HG02610 (cell line): ENCODE measurements at regions not wholly inside any gene's neighbourhood (a gene's known extent, or its start where the extent isn't known, plus 50 kb on each side); places are given as distances from the start of the nearest gene placed in this dataset.

Experiments
- ATAC-seq: cut with Tn5 transposase; IDR thresholded peaks from one replicate; pipeline ENCODE4 v1.9.1; 2021; ENCODE audit warnings: mild to moderate bottlenecking, moderate library complexity; ENCODE audit not compliant: unreplicated experiment

GRCh38 chr11:90822996-90823395 lies 600.1 kb upstream of the CHORDC1 start:
- ATAC-seq, result no peak

GRCh38 chr11:90818196-90818745 lies 595.4 kb upstream of the CHORDC1 start:
- no peak for ATAC-seq

DNA sequence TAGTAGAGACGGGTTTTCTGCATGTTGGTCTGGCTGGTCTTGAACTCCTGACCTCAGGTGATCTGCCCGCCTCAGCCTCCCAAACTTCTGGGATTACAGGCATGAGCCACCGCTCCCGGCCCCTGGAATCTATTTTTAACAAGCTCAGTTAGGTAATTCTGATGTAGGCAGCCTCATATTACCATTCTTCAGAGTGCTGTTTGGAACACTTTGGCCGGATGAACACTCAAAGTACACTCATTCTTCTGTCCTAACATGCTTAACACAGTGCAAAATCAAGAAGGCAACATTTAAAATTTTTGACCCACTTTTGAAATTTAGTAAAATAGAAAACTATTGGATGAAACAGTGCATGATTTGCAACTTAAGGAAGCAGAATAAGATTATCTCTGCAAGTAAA lies 586.7 kb upstream of the CHORDC1 start:
- ATAC-seq, result no peak

- ATAC-seq, result no peak
These were observed 582.3 kb upstream of the CHORDC1 start for GRCh38 chr11:90805172-90805571.

DNA sequence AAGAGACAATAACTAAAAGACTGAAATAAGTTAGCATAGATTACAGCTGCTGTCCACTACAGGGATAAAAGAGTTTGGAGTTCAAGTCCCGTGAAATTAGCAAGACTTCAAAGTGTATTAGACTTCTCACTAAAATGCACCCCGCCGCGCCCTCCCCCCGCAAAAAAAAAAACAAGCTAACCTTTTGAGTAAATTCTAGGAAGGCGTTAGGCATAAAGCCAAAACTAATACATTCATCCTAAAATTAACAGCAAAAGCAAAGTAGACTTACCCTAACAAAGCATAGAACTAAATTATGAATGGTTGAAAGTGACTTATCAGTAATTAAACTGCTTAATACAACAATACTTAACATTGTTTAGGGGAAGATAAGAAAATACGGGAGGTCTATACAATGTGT lies 581.0 kb upstream of the CHORDC1 start:
- no peak for ATAC-seq

DNA sequence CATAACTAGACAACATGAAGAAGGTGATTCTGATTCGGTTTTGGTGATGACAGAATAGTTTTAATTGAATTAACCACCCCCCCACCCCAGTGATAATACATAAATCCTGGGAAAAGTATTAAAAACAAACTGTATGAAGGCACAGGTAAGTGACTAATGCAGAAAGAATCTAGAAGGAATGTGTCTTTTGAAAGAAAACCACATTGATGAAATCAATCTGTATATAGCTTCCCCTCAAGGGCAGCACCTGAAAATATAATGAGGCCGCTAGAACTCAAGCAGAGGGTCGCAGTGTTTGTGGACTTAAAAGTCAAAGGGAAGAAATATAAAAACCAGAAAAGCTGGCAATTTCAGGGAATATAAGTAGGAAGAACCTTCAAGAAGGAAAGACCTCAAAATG lies 580.5 kb upstream of the CHORDC1 start:
- no peak for ATAC-seq

- no peak for ATAC-seq
These were observed 575.9 kb upstream of the CHORDC1 start for GRCh38 chr11:90798769-90799168.

GRCh38 chr11:90795746-90796145 lies 572.9 kb upstream of the CHORDC1 start:
- no peak for ATAC-seq

- ATAC-seq, result no peak
These were observed 566.1 kb upstream of the CHORDC1 start for GRCh38 chr11:90788961-90789360.

- no peak for ATAC-seq
These were observed 561.5 kb upstream of the CHORDC1 start for GRCh38 chr11:90784241-90784814.

GRCh38 chr11:90783111-90783510 lies 560.3 kb upstream of the CHORDC1 start:
- ATAC-seq, result no peak

DNA sequence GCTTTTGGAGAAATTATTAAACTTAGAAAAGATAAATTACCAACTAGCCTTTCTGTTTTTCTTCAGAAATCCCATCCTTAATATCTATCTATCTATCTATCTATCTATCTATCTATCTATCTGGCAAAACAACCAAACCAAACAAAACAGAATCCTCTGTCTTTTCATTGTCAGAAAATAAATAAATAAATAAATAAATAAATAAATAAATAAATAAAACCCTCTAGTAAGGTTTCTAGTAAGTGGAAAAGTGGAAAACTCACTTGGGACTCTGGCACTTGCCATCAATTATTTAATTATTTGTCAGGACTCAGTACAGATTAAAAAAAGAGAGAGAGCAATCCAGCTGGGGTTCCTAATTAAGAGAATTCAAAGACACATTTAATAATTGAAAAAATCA lies 556.2 kb upstream of the CHORDC1 start:
- no peak for ATAC-seq

DNA sequence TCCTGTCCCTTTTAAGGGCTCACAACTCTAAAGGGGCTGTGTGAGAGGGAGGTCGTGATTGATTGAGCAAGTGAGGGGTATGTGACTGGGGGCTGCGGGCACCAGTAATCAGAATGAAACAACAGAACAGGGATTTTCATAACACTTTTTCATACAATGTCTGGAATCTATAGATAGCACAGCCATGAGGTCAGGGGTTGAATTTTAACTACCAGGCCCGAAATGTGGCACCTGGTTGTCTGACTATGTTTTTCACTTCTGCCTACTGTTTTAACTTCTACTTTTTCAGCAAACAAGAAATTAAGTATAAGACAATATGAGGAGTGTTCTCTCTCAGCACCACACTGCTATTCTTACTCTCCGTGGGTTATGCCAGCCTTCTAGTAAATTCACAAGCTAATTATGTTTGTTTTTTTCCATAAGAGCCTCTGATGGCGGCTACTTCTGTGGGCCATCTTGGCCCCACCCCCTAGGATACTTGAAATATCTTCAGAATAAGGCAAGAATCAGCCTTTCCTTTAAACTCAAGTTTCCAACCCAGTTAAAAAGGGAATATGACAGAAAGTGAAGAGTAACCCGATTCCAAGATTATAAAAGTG lies 552.8 kb upstream of the CHORDC1 start:
- no peak for ATAC-seq

- no peak for ATAC-seq
These were observed 552.1 kb upstream of the CHORDC1 start for GRCh38 chr11:90774727-90775566.

DNA sequence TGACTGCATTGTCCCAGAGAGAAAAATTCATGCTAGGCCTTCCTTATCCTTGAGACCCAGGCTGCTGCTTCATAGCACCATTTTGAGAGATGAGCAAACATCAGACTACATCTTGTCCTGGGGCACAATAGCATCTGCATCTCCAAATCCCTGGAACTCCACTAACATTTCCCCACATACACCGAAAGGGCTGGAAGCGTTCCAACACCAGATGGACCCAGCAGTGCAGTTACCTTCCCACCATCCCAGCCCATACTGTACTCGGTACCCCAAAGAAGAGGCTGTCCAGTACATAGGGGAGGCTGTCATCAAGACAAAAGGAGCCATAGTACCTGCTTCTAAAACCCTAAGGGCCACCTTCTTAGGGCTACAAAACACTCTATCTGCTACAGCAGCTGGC lies 547.2 kb upstream of the CHORDC1 start:
- ATAC-seq, result no peak

DNA sequence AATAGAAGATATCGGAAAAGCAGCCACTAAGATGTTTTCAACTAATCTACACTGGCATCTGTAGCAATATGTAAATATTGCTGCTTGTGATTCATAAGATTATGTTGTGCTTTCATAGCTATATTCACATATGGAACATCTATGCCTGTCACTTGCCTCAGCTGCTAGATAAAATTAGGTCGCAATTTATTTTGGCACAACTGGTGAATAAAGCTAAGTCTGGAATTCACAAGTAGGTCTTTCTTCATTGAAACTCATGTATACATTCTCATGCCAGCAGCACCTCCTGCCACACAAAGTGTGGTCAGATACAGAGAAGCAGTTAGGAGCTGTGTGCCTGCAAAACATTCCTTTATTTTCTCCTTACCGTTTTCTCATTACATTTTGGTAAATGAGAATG lies 543.3 kb upstream of the CHORDC1 start:
- no peak for ATAC-seq

- no peak for ATAC-seq
These were observed 541.8 kb upstream of the CHORDC1 start for GRCh38 chr11:90764691-90765090.

DNA sequence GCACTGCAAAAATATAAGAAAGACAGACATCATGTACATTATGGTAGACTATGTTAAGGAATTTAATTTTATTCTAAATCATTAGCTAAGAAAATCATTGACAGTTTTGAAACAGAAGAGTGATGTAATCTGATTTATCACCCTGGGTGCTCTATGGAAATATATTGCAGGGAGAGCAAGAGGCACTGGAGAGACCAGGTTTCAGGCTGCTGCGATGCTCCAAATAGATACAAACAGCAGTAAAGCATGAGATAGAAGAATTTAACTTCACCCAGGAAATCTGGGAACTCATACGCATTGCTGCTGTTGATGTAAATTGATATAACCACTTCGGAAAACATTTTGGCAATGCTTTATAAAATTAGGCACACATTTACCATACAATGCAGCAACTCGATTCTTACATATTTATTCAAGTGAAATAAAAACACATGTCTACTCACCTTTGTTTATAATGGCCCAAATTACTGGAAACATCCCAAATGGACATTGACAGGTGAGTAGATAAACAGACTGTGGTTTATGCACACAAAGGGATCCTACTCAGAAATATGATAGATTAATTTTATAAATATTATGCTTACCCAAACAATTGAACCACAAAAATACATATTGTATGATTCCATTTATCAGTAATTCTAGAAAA lies 535.1 kb upstream of the CHORDC1 start:
- ATAC-seq, result no peak

GRCh38 chr11:90756617-90757016 lies 533.8 kb upstream of the CHORDC1 start:
- ATAC-seq, result no peak

DNA sequence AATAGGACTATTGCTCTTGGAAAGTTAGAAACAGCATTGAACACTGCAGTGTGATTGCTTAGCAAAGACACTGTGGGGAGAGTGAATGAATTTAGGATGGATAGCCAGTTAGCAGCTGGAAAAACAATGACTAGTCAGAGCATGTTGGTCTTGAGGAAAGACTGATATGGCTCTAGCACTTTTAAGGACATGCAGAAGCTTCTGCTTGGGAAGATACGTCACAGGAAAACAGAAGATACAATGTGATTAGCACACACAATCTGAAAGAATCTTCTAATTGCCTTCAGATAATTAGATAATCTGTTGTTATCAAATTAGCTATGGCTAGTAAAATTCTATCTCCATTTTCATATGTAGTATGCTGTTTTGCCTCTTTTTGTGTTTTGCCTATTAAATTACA lies 530.7 kb upstream of the CHORDC1 start:
- ATAC-seq, result no peak

GRCh38 chr11:90747057-90747456 lies 524.2 kb upstream of the CHORDC1 start:
- no peak for ATAC-seq
